Activated CD8-positive, alpha-beta memory T cell treated with anti-CD3 and anti-CD28 coated beads, Interleukin-2, amount 50 U/mL, for 4 hours (primary cell): ENCODE measurements at regions not wholly inside any gene's neighbourhood (a gene's known extent, or its start where the extent isn't known, plus 50 kb on each side); places are given as distances from the start of the nearest gene placed in this dataset.
A peak's percentile ranks its signal among the peaks of the same experiment; 100 is the strongest.

Source experiments
- DNase-seq: peaks from one replicate; pipeline ENCODE4 v3.0.0-alpha.2; 2020

- peak; percentile 24 for DNase-seq
These were observed 61.5 kb downstream of the TBXT start for GRCh38 chr6:166106076-166106686.

DNA sequence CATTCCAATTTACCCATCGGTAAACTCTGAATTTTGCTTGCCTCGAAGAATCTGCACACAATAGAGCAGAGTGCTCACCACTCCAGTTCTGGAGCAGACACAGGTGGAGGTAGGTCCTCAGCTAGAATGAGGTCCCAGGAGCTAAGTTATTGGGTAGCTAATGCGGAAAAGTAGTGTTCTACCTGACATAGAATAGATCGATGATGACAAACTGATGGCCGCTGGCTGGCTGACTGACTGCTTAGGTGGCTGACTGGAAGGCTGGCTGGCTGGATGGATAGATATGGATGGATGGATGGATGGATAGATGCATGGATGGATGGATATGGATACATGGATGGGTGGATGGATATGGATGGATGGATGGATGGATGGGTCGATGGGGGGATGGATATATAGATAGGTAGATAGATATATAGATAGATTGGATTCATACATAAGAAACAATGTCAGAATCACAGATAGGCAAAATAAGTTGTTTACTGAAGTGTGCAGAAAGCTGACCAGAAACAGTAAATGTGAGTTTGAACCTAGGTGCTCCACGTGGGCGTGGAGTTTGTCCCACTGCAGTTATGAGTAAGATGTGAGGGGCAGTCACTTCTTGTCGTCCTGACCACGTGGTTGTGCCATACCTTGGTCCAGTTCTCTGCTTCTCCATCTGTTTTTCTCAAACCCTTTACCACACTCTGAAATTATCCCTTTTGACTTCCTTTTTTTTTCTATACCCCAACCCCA lies 62.1 kb downstream of the TBXT start:
- no peak for DNase-seq

GRCh38 chr6:166104872-166105271 lies 62.8 kb downstream of the TBXT start:
- DNase-seq: no peak

- DNase-seq: no peak
These were observed 63.5 kb downstream of the TBXT start for GRCh38 chr6:166104107-166104506.

- DNase-seq: no peak
These were observed 65.7 kb downstream of the TBXT start for GRCh38 chr6:166101819-166102419.

DNA sequence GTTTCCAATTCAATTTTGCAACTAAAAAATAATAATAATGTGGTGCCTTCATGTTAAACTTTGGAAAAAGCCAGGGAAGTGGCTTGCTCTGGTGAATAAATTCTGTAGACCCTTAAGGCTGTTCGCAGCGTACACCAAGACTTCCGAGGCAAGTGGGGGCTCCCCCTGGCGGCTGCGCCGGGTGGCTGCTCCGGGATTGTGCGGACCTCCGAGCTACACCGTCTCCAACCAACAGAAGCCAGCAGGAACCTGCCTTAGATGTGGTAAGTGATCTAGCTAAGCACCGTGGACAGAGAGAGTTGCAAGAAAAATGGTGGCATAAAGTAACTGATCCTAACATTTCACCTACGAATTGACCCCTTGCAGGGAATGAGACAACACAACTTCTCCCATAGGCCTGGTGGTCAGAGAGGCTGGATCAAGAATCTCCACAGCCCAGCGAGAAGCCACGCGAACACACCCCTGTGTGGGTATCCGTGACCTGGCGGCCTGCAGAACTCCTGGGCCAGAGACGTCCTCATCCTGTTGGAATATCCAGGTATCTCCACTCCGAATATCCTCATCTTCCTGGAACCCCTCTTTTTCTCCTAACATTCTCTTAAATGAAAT lies 69.6 kb downstream of the TBXT start:
- peak; percentile 31 for DNase-seq

DNA sequence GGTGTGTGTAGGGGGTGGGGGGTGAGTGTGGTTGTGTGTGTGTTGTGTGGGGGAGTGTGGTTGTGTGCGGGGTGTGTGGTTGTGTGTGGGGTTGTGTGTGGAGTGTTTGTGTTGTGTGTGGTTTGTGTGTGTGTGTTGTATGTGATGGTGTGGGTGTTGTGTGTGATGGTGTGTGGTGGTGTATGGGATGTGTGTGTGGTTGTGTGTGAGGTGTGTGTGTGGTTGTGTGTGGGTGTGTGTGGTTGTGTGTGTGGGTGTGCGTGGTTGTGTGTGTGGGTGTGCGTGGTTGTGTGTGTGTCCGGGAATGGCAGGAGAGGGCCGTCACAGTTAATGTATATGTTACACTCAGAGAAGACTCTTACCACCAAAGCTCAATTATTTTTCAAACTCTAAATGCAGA lies 79.8 kb downstream of the TBXT start:
- DNase-seq: no peak

- no peak for DNase-seq
These were observed 80.4 kb downstream of the TBXT start for GRCh38 chr6:166087246-166087645.

- no peak for DNase-seq
These were observed 82.2 kb downstream of the TBXT start for GRCh38 chr6:166085500-166085899.

GRCh38 chr6:166084951-166085350 lies 82.7 kb downstream of the TBXT start:
- DNase-seq: no peak

DNA sequence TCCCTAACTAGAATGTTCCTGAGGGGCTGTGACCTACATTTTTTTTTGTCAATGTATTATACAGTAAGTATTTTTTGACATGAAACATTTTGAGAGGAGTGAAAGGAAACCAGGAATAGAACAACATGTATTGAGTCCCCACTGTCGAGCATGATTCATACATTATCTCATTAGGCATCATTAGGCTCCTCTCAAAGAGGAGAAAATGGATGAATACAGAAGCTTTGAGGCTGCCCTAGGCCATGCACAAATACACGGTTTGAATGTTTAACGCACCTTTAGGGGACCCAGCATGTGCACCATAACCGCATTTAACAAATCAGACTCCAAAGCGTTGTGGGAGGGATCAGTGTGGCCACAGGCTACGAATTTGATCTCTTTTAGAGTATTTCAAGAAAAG lies 87.8 kb downstream of the TBXT start:
- DNase-seq: no peak

DNA sequence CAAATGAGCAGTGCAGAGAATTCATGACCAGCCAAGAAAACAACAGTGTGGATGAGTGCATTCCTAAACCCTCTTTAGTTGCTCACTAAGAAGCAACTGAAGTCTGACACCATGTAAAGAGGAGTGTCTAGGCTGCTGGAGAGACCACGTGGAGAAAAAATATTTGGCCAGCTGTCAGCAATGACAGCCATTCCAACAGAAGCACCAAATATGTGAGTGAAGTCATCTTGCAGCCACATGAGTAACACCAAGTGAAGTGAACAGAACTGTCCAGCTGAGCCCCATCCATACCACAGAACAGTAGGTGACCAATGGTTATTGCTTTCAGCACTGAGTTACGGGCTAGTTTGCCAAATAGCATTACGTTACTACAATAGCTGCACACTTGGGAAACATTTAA lies 89.4 kb downstream of the TBXT start:
- DNase-seq: no peak

- DNase-seq: no peak
These were observed 91.0 kb downstream of the TBXT start for GRCh38 chr6:166076625-166077024.

GRCh38 chr6:166075925-166076324 lies 91.7 kb downstream of the TBXT start:
- no peak for DNase-seq

DNA sequence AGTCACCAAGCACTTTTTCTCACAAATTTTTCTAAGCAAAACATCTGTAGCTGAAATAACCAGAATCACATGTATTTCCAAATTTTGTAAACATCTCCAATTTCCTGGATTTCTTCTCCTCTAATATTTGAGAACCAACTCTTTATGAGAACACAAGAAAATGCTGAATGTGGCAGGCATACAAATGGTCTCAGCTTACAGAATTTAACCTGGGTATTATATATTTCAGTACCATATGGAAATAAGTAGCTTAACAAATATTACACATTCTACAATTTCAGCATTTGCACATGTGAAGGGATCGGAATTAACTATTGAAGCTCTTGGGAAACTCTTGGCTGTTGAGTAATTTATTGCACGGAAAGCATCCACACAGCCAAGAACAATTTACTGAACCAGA lies 92.5 kb downstream of the TBXT start:
- no peak for DNase-seq

- DNase-seq: no peak
These were observed 94.6 kb downstream of the TBXT start for GRCh38 chr6:166073082-166073481.

DNA sequence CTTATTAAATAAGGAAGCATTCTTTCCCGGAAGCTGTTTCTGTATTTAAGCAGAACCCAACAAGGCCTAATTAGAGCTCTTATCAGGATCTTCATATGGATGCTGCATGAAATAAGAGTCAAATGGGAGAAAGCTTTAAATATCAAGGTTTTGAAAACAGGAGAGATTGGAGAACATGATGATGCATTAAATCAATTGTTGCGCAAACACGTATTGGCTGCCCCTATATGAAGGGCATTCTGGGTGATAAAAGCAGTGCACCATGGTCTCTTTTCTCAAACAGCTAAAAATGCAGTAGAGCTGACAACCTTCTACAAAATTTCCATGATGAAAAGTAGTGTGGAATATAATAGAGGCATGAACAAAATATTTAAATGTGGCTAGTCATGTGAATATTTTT lies 98.9 kb downstream of the TBXT start:
- DNase-seq: no peak

- no peak for DNase-seq
These were observed 109.4 kb downstream of the TBXT start for GRCh38 chr6:166058064-166058739.

GRCh38 chr6:166057431-166057830 lies 110.2 kb downstream of the TBXT start:
- no peak for DNase-seq

GRCh38 chr6:166056637-166057036 lies 111.0 kb downstream of the TBXT start:
- no peak for DNase-seq

GRCh38 chr6:166055801-166056200 lies 111.8 kb downstream of the TBXT start:
- no peak for DNase-seq

GRCh38 chr6:166052837-166053236 lies 114.8 kb downstream of the TBXT start:
- no peak for DNase-seq

- no peak for DNase-seq
These were observed 117.1 kb downstream of the TBXT start for GRCh38 chr6:166050559-166050958.
